Glutamatergic neuron (in vitro differentiated cells): ENCODE measurements at regions not wholly inside any gene's neighbourhood (a gene's known extent, or its start where the extent isn't known, plus 50 kb on each side); places are given as distances from the start of the nearest gene placed in this dataset.

Experiments used
- DNase-seq: peaks from one replicate; pipeline ENCODE4 v3.0.0; 2022
- H3K27ac Mint-ChIP-seq: one replicate; pipeline ENCODE4 v1.8.0; 2020; ENCODE audit warnings: mild to moderate bottlenecking, mixed read lengths, inconsistent platforms; ENCODE audit not compliant: unreplicated experiment
- H3K27me3 Mint-ChIP-seq: one replicate; pipeline ENCODE4 v1.8.0; 2020; ENCODE audit warnings: mild to moderate bottlenecking, moderate library complexity, mixed read lengths, inconsistent platforms; ENCODE audit not compliant: unreplicated experiment
- H3K36me3 Mint-ChIP-seq: one replicate; pipeline ENCODE4 v1.8.0; 2020; ENCODE audit warnings: mild to moderate bottlenecking, mixed read lengths, inconsistent platforms; ENCODE audit not compliant: unreplicated experiment
- H3K4me1 Mint-ChIP-seq: one replicate; pipeline ENCODE4 v1.8.0; 2020; ENCODE audit warnings: mild to moderate bottlenecking, low read depth, mixed read lengths, inconsistent platforms; ENCODE audit not compliant: unreplicated experiment
- H3K4me3 Mint-ChIP-seq: one replicate; pipeline ENCODE4 v1.8.0; 2020; ENCODE audit warnings: mild to moderate bottlenecking, mixed read lengths, inconsistent platforms; ENCODE audit not compliant: unreplicated experiment
- H3K9me3 Mint-ChIP-seq: one replicate; pipeline ENCODE4 v1.8.0; 2020; ENCODE audit warnings: mild to moderate bottlenecking, moderate library complexity, mixed read lengths, inconsistent platforms; ENCODE audit not compliant: unreplicated experiment
- TF ChIP-seq, protein P1 (sequence below): fragments of 200-600 bp; sonication (generic); IDR thresholded peaks from one replicate; pipeline ENCODE4 v1.5.0; 2021; ENCODE audit not compliant: partially characterized antibody, unreplicated experiment

GRCh38 chr11:39268176-39268690 lies 2191.2 kb downstream of the LRRC4C start:
- Mint-ChIP-seq H3K36me3 (no peaks in the 10 kb centered on the region), H3K27ac (no peak overlapping the region), H3K4me3 (no peak overlapping the region), H3K27me3 (no peaks in the 10 kb centered on the region), H3K4me1 (no peaks in the 10 kb centered on the region), H3K9me3 (no peaks in the 10 kb centered on the region)
- TF ChIP-seq, protein P1, sequence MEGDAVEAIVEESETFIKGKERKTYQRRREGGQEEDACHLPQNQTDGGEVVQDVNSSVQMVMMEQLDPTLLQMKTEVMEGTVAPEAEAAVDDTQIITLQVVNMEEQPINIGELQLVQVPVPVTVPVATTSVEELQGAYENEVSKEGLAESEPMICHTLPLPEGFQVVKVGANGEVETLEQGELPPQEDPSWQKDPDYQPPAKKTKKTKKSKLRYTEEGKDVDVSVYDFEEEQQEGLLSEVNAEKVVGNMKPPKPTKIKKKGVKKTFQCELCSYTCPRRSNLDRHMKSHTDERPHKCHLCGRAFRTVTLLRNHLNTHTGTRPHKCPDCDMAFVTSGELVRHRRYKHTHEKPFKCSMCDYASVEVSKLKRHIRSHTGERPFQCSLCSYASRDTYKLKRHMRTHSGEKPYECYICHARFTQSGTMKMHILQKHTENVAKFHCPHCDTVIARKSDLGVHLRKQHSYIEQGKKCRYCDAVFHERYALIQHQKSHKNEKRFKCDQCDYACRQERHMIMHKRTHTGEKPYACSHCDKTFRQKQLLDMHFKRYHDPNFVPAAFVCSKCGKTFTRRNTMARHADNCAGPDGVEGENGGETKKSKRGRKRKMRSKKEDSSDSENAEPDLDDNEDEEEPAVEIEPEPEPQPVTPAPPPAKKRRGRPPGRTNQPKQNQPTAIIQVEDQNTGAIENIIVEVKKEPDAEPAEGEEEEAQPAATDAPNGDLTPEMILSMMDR: no peak
- no peak for DNase-seq

GRCh38 chr11:39255648-39256047 lies 2203.8 kb downstream of the LRRC4C start:
- Mint-ChIP-seq H3K27ac (no peak overlapping the region), H3K27me3 (no peaks in the 10 kb centered on the region), H3K4me3 (no peak overlapping the region), H3K36me3 (peaks cover 9% of the 10 kb centered on the region), H3K4me1 (no peaks in the 10 kb centered on the region), H3K9me3 (no peaks in the 10 kb centered on the region)
- TF ChIP-seq, protein P1: no peak
- no peak for DNase-seq

DNA sequence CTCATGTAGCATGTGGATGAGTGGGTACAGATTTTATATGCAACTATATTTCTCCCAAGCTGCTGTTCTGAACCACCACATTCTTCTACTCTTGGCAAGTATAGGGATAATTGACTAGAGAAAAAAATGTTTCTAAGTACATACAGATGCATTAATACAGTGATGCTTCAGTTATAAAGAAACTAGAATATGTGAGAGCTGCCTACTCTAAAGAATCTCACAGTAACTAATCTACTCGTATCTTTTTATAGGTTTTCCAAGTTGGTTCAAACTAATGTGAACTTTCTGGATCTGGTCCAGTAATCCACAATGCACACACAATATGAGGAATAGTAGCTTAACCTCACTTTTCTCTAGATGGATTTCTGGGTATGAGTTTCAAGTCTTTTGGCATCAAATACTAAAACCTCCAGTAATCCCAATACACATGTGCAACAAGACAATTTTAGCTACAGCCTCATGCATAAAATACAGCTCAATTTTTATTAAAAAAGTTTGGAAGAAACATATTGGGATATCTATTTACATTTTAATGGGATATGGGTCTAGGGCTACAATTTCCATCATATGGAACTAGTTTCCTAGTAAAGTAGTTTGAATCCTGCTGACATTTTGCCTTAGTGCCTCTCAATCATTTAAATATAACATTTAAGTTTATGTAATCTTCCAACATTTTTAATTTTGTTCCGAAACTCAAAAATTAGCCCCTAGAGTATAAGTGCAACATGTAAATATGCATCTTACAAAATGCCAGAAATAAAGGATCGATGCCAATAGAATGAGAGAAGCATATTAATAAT lies 2209.7 kb downstream of the LRRC4C start:
- Mint-ChIP-seq H3K4me1 (no peaks in the 10 kb centered on the region), H3K4me3 (no peak overlapping the region), H3K9me3 (no peaks in the 10 kb centered on the region), H3K36me3 (no peaks in the 10 kb centered on the region), H3K27ac (no peak overlapping the region), H3K27me3 (no peaks in the 10 kb centered on the region)
- no peak for DNase-seq
- TF ChIP-seq, protein P1: no peak

DNA sequence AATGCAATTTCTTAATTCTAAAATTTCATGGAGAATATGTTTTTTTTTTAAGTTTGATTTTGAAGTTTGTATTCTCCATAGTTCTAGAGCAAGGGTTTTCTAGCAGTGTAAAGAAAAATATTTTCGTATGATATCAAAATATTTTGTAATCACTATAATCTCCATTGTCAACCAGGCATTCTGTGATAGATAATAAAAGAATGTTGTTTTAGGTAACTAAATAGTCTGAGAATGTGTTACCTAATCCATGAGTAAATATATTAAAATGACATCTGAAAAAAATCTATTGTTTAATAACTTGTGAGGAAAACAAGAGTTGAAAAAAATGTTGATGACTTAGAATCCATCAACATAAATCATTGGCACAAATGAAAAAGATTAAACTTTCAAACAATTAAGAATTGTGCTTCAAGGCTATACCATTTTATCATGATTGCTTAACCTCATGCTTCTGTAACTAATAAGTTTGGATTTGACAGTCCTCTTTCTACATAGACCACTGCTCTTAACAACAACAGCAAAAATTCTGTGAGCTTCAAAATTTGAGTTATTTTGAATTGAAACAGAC lies 2211.8 kb downstream of the LRRC4C start:
- Mint-ChIP-seq H3K36me3 (no peaks in the 10 kb centered on the region), H3K27ac (no peak overlapping the region), H3K4me3 (no peak overlapping the region), H3K27me3 (no peaks in the 10 kb centered on the region), H3K4me1 (no peaks in the 10 kb centered on the region), H3K9me3 (no peaks in the 10 kb centered on the region)
- no peak for DNase-seq
- TF ChIP-seq, protein P1: no peak

- Mint-ChIP-seq H3K27me3 (no peaks in the 10 kb centered on the region), H3K4me1 (no peaks in the 10 kb centered on the region), H3K27ac (no peak overlapping the region), H3K4me3 (no peak overlapping the region), H3K36me3 (no peaks in the 10 kb centered on the region), H3K9me3 (peaks cover 3% of the 10 kb centered on the region)
- DNase-seq: no peak
- TF ChIP-seq, protein P1: no peak
Observed at GRCh38 chr11:39239553-39239952, 2219.9 kb downstream of the LRRC4C start.
